GM19023 (cell line): ENCODE measurements at regions not wholly inside any gene's neighbourhood (a gene's known extent, or its start where the extent isn't known, plus 50 kb on each side); places are given as distances from the start of the nearest gene placed in this dataset.
"Not testable (repeated sequence)": the region's sequence is repeated elsewhere in the genome, so short reads cannot be mapped to it uniquely, and the experiment has no call there.

Source experiments
- ATAC-seq: cut with Tn5 transposase; IDR thresholded peaks from one replicate; pipeline ENCODE4 v1.9.1; 2021; ENCODE audit warnings: mild to moderate bottlenecking, moderate library complexity; ENCODE audit not compliant: unreplicated experiment

GRCh38 chr1:5688081-5689077, 303.8 kb downstream of the NPHP4 start:
- ATAC-seq, result no peak

- ATAC-seq, result no peak
Observed at GRCh38 chr1:5686925-5687706, 305.1 kb downstream of the NPHP4 start.

DNA sequence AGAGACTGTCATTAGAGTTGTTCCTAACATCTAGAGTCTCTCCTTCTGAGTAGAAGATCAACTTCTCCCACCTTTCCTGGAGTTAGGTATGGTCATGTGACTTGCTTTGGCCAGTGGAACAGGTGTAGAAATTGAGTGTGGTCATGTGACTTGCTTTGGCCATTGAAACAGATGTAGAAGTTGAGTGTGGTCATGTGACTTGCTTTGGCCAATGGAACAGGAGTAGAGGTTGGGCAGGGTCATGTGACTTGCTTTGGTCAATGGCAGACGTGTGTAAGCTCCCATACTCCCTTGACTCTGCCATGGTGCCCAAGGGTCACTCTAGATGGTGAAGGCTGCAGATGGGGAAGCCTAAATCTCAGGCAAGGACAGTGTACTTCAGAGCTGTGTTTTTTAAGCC, 306.0 kb downstream of the NPHP4 start:
- no peak for ATAC-seq

DNA sequence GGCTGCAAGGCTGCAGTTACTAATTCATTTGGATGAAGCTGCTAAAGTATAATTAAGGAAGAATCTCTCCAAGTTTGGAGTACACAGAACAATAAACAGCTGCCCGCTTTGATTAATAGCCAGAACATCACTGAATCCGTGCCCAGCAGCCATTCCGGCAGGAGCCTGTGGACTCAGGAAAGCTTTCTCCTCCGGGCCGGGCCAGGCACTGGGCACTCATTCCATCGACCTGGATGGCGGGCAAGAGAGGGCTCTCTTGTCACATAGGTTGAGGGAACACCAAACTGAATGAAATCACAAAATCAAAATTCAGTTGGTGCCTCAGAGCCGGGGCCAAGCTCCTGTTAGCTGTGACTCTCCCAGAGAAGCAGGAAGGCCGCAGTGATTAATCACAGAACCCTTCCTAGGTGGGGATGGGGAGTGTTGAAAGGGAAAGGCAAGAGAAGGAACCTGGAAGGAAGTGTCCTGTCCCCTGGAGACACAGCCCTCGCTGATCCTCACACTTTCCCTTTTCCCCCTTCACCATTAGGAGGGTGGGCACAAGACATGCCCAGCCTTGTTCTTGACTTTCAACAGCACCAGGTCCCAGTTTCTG, 306.7 kb downstream of the NPHP4 start:
- ATAC-seq, result no peak

DNA sequence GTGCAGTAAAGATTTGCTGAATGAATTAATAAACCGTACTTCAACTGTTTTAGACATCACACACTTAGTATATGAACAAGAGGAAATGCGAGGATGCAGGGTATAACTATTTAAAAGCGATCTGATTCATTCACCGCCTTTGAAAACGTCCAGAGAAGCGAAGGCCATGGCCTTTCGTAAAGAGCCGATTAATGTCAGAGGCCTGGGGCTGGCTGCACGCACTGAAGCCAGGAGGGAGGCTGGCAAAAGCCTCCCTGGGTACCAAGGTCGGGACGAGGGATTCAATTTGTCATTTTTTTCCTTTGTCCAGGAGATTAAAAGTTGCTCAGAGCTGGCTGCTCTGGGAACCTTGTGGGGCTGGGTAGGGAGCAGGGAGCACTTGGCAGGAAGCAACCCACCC, 307.4 kb downstream of the NPHP4 start:
- ATAC-seq, result no peak

DNA sequence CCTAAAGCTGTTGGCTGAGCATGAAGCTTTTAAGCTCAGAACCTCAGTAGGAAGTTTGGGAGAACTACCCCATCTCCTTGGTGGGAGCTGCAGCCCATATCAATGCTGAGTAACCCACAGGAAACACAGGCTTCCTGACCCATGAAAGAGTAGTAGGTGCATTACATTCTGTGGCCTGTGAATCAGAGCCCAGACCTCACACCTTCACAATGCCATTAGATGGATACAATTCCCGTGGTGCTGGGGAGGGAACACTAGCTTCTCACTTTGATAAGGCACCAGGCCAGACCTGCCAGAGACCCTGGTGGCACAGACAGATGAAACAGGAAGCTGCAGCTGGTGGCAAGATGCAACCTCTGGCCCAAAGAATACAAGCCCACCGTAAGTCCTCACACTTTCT, 308.8 kb downstream of the NPHP4 start:
- no peak for ATAC-seq

GRCh38 chr1:5682626-5683225, 309.5 kb downstream of the NPHP4 start:
- no peak for ATAC-seq

DNA sequence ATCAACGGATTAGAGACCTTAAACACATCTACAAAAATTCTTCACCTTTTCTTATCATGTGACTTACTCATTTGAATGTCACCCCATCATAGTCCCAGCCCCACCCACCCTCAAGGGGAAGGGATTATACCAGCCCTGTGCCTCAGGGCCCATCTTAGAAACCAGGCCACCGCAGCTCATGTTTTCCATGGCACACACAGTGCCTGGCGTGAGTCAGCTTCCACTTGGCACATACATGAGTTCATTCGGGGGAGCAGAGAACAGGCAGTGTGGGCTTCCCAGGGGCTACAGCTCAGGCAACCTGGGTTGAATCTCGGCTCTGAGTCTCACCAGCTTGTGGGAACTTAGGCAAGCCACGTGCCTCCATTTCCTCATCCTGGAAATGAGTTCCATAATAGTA, 310.6 kb downstream of the NPHP4 start:
- no peak for ATAC-seq

- no peak for ATAC-seq
Observed at GRCh38 chr1:5680600-5680999, 311.6 kb downstream of the NPHP4 start.

GRCh38 chr1:5678759-5679158, 313.5 kb downstream of the NPHP4 start:
- no peak for ATAC-seq

- not testable (repeated sequence) for ATAC-seq
Observed at GRCh38 chr1:5672355-5672754, 319.9 kb downstream of the NPHP4 start.

DNA sequence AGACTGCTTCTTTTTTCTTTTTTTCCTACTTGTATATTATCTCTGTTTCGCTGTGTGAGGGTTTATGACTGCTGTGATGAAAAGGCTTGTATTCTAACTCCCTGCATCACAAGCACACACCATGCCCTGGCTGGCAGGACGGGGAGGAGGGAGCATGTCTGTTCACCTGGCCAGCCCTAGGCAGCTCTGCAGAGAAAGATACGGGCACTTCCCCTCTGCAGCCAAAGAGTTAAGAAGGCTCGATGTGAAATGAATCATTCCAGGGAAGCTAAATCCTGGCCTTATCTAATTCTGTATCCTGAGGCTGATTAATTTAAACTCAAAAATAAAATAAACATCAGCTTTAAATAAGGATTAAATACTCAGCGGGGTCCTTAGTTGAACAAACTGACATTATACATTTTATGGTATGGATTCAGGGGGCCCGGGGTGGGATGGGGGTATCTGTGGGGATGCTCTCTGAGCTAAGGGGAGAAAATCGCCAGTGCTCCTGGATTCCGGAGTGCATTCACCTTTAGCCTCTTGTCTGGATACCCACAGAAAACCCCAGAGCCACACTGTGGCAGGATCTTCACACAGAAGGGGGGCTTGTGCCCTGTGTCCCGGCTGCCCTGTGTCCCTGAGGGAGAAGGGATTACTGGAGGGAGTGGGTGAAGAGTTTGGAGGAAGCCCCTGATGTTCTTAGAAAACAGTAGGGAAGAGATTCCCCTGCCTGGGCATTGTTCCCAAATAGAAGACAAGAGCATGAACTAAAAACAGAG, 321.5 kb downstream of the NPHP4 start:
- ATAC-seq, result no peak

- ATAC-seq, result no peak
Observed at GRCh38 chr1:5667513-5668325, 324.5 kb downstream of the NPHP4 start.

DNA sequence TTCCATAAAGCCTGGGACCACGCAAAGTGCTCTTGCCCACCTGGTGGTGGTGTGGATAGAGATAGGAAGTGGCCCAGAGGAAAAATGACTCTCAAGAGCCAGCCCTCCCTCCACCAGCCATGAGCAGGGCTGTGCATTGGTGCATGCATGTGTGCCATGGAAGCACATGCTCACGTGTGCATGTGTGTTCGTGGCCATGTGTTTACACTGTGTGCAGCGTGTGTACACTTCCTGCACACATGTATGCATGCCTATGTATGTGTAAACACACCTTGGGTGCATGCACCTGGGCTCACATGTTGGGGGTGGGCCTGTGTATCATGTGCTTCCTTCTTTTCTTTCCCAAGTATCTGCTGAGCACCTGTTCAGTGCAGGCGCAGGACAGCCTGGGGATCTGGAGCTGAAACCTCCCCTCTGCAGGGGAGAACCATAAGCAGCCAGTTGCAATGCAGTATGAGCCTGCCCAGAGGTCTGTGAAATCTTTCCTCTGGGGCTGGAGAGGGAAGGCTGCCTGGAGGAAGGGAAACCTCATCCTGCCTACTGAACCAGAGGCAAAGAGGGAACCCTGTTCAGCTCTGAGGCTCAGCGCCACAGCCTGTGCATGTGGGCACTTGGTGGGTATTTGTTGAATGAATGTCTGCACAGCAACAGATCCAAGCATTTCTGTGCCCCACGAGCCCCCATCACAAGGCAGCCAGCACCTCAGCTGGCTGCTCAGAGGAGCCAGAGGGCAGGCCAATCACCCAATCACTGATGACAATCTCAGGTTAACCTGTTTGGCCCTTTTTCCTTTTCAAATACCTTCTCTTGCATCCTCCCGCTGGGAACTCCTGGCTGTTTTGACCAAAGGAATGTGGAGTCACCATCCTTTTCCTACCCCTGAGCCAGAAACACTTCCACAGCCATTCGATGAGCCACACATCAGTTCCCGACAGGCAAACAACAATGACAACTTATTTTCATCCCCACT, 327.0 kb downstream of the NPHP4 start:
- no peak for ATAC-seq

DNA sequence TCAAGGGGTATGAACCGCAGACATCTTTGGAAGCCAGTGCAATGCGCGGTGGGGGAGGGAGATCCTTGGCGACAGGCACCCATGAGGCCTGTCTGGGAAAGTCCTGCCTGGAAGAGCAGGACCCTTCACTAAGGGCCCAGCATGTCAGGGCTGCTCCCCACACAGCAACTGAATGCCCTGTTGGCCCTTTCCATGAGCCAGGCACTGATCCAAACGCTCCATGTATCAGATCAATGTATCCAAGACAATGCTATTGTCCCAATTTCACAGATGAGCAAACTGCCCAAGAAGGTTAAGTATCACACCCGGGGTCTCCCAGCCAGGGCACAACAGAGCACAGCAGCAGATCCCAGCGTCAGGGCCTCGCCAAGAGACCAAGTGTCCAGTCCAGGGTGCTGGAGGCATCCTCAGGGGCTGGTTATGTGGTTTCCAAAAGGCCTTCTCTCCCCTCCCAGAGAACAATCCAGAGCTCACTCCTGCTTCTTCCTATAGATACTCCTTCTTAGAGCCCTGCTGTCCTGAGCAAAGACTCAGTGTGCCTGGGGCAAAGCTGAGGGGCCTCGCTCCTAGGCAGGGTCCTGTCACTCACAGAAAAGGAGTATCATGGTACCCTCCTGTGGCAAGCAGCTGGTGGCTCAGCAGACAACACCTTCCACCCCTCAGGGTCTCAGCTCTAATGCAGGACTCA, 328.0 kb downstream of the NPHP4 start:
- ATAC-seq, result no peak

DNA sequence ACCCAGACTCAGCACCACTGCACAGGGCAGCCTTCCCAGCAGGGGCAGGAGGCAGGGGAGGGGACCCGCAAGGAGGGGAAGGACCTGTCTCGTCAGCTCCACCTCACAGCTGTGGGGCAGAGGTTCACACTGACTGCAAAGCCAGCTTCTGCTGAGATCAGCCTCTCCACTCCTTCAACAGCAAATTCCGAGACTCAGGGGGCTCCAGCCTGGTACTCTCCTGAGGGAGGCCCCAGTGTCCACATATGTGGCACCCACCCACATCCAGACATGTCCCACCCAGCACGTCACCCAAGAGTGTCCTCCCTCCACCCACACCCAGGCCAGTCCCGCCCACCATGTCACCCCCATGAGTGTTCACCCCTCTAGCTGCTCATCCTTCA, 329.5 kb downstream of the NPHP4 start:
- no peak for ATAC-seq

GRCh38 chr1:5662086-5662743, 330.0 kb downstream of the NPHP4 start:
- no peak for ATAC-seq
